HepG2 (cell line): ENCODE measurements at regions not wholly inside any gene's neighbourhood (a gene's known extent, or its start where the extent isn't known, plus 50 kb on each side); places are given as distances from the start of the nearest gene placed in this dataset.

Experiments used
- AGO2 ChIP-seq: fragments of 200-400 bp; formaldehyde crosslinking; optimal IDR thresholded peaks from 2 replicates; pipeline ENCODE3; 2017; ENCODE audit warnings: mild to moderate bottlenecking, low read depth, low read length, moderate library complexity
- ATM ChIP-seq: fragments of 450-650 bp; IDR thresholded peaks from 2 replicates; pipeline ENCODE4 v1.7.1; 2017; ENCODE audit warnings: mild to moderate bottlenecking, borderline replicate concordance
- EHMT2 ChIP-seq: fragments of 200-600 bp; sonication (generic); IDR thresholded peaks from 2 replicates; pipeline ENCODE4 v1.7.0; 2017; ENCODE audit warnings: antibody characterized with exemption, low read depth, low read length, borderline replicate concordance
- FOXJ3 ChIP-seq: sonication (generic); formaldehyde crosslinking; IDR thresholded peaks from 2 replicates; pipeline ENCODE4 v1.4.0; 2020; ENCODE audit warnings: missing genetic modification reagents, mild to moderate bottlenecking, borderline replicate concordance
- FOXK1 ChIP-seq: sonication (generic); formaldehyde crosslinking; IDR thresholded peaks from 2 replicates; pipeline ENCODE4 v1.4.0; 2020; ENCODE audit warnings: low read depth, missing genetic modification reagents, borderline replicate concordance
- HNRNPL ChIP-seq: fragments of 200-400 bp; formaldehyde crosslinking; IDR thresholded peaks from 2 replicates; pipeline ENCODE4 v1.6.1; 2017; ENCODE audit warnings: mild to moderate bottlenecking, low read depth, low read length
- MATR3 ChIP-seq: sonication (generic); formaldehyde crosslinking; IDR thresholded peaks from 2 replicates; pipeline ENCODE4 v1.4.0; 2020; ENCODE audit warnings: missing genetic modification reagents
- NFIB ChIP-seq: sonication (generic); formaldehyde crosslinking; IDR thresholded peaks from 2 replicates; pipeline ENCODE4 v1.9.0; 2021; ENCODE audit warnings: missing genetic modification reagents, mild to moderate bottlenecking, borderline replicate concordance
- NRL ChIP-seq: sonication (generic); formaldehyde crosslinking; IDR thresholded peaks from 2 replicates; pipeline ENCODE4 v1.5.0; 2020; ENCODE audit warnings: missing genetic modification reagents, mild to moderate bottlenecking, moderate library complexity, borderline replicate concordance
- PAF1 ChIP-seq: IDR thresholded peaks from 2 replicates; pipeline ENCODE4 v1.6.1; 2016; ENCODE audit warnings: missing genetic modification reagents, missing compliant biosample characterization
- SOX13 ChIP-seq, 3 experiments: fragments of 450-650 bp in 1 of 3; sonication (generic) in 1 of 3; formaldehyde crosslinking in 1 of 3; IDR thresholded peaks in 2 of 3; conservative IDR thresholded peaks in 1 of 3; 2 replicates each; pipeline versions ENCODE4 v1.5.0 to v1.6.1; 2016 to 2020; ENCODE audit warnings: antibody characterized with exemption in 1 of 3, mild to moderate bottlenecking in 1 of 3, missing compliant biosample characterization in 1 of 3, missing genetic modification reagents in 1 of 3, moderate library complexity in 1 of 3
- SRSF1 ChIP-seq: fragments of 200-400 bp; formaldehyde crosslinking; optimal IDR thresholded peaks from 2 replicates; pipeline ENCODE3; 2017; ENCODE audit warnings: mild to moderate bottlenecking, low read depth, low read length, moderate library complexity
- YY1 ChIP-seq: IDR thresholded peaks from 2 replicates; pipeline ENCODE4 v1.6.1; 2011; ENCODE audit warnings: low read length, low read depth, moderate library complexity, mild to moderate bottlenecking; ENCODE audit not compliant: insufficient read depth, insufficient replicate concordance
- ZBTB38 ChIP-seq: sonication (generic); formaldehyde crosslinking; IDR thresholded peaks from 2 replicates; pipeline ENCODE4 v1.5.1; 2020; ENCODE audit warnings: mild to moderate bottlenecking, missing genetic modification reagents
- ZNF10 ChIP-seq: sonication (generic); formaldehyde crosslinking; IDR thresholded peaks from 2 replicates; pipeline ENCODE4 v1.4.0; 2020; ENCODE audit warnings: mild to moderate bottlenecking, low read depth, missing genetic modification reagents, borderline replicate concordance
- ZNF12 ChIP-seq: sonication (generic); formaldehyde crosslinking; IDR thresholded peaks from 2 replicates; pipeline ENCODE4 v1.5.0; 2020; ENCODE audit warnings: missing genetic modification reagents
- ZNF205 ChIP-seq: IDR thresholded peaks from 2 replicates; pipeline ENCODE4 v1.6.1; 2018; ENCODE audit warnings: missing biosample characterization, missing genetic modification reagents
- ZNF703 ChIP-seq: sonication (generic); formaldehyde crosslinking; IDR thresholded peaks from 2 replicates; pipeline ENCODE4 v1.5.1; 2020; ENCODE audit warnings: missing genetic modification reagents, mild to moderate bottlenecking, moderate library complexity, borderline replicate concordance
- ZNF761 ChIP-seq: sonication (generic); formaldehyde crosslinking; conservative IDR thresholded peaks from 2 replicates; pipeline ENCODE4 v1.4.0; 2020; ENCODE audit warnings: mild to moderate bottlenecking, missing genetic modification reagents
- TF ChIP-seq, protein P1 (sequence below): sonication (generic); formaldehyde crosslinking; IDR thresholded peaks from 2 replicates; pipeline ENCODE4 v1.5.0; 2020; ENCODE audit warnings: missing genetic modification reagents
- TF ChIP-seq, protein P2 (sequence below): sonication (generic); formaldehyde crosslinking; IDR thresholded peaks from 2 replicates; pipeline ENCODE4 v1.5.1; 2020; ENCODE audit warnings: mild to moderate bottlenecking, missing genetic modification reagents, borderline replicate concordance
- TF ChIP-seq, protein P3 (sequence below): IDR thresholded peaks from 2 replicates; pipeline ENCODE4 v1.6.1; 2016; ENCODE audit warnings: low read depth

DNA sequence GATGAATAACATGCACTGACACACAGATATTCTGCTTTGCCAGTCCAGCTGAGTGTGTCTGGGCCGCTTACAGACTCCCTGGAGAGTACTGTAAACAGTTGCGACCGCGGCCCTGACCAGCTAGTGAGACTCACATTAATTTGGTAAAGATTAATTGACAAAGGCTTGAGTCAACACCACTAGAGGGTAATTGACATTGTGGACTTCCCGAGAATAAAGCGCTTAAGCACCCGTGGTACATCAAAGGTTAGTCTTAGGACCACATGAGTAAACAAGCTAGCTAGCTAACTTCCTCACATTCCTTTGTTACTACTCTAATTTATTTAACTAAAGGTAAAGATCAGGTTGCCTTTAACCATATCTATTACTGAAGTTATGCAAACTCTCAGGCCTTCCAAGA lies 624.4 kb upstream of the ARGLU1 start (continued):
- TF ChIP-seq SOX13 (IDR thresholded peaks at IDR 0.05) (peak; percentile 85), SOX13 (CRISPR knock-in tag; conservative IDR thresholded peaks at IDR 0.05 in 1 of 2, IDR thresholded peaks at IDR 0.05 in 1 of 2) (peak in 1 of 2 experiments; percentile 92; a peak in 2 of 4 replicates), FOXJ3 (peak; percentile 44; the same call in 1 of the 2 replicates), ZNF761 (CRISPR knock-in tag) (no peak), NFIB (CRISPR knock-in tag) (no peak), ZNF12 (CRISPR knock-in tag) (no peak), ZNF10 (CRISPR knock-in tag) (no peak), NRL (CRISPR knock-in tag) (no peak), YY1 (no peak), ATM (no peak), AGO2 (no peak), MATR3 (CRISPR knock-in tag) (no peak), FOXK1 (CRISPR knock-in tag) (peak; percentile 60; the same call in 1 of the 2 replicates), ZNF703 (0 out of 2 replicates have a peak, but pooled peaks have one; percentile 51), ZNF205 (no peak), EHMT2 (no peak), PAF1 (CRISPR knock-in tag) (no peak), SRSF1 (no peak), ZBTB38 (CRISPR knock-in tag) (no peak), HNRNPL (no peak)
- TF ChIP-seq, protein P1, sequence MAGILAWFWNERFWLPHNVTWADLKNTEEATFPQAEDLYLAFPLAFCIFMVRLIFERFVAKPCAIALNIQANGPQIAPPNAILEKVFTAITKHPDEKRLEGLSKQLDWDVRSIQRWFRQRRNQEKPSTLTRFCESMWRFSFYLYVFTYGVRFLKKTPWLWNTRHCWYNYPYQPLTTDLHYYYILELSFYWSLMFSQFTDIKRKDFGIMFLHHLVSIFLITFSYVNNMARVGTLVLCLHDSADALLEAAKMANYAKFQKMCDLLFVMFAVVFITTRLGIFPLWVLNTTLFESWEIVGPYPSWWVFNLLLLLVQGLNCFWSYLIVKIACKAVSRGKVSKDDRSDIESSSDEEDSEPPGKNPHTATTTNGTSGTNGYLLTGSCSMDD (CRISPR knock-in tag): no peak
- TF ChIP-seq, protein P2, sequence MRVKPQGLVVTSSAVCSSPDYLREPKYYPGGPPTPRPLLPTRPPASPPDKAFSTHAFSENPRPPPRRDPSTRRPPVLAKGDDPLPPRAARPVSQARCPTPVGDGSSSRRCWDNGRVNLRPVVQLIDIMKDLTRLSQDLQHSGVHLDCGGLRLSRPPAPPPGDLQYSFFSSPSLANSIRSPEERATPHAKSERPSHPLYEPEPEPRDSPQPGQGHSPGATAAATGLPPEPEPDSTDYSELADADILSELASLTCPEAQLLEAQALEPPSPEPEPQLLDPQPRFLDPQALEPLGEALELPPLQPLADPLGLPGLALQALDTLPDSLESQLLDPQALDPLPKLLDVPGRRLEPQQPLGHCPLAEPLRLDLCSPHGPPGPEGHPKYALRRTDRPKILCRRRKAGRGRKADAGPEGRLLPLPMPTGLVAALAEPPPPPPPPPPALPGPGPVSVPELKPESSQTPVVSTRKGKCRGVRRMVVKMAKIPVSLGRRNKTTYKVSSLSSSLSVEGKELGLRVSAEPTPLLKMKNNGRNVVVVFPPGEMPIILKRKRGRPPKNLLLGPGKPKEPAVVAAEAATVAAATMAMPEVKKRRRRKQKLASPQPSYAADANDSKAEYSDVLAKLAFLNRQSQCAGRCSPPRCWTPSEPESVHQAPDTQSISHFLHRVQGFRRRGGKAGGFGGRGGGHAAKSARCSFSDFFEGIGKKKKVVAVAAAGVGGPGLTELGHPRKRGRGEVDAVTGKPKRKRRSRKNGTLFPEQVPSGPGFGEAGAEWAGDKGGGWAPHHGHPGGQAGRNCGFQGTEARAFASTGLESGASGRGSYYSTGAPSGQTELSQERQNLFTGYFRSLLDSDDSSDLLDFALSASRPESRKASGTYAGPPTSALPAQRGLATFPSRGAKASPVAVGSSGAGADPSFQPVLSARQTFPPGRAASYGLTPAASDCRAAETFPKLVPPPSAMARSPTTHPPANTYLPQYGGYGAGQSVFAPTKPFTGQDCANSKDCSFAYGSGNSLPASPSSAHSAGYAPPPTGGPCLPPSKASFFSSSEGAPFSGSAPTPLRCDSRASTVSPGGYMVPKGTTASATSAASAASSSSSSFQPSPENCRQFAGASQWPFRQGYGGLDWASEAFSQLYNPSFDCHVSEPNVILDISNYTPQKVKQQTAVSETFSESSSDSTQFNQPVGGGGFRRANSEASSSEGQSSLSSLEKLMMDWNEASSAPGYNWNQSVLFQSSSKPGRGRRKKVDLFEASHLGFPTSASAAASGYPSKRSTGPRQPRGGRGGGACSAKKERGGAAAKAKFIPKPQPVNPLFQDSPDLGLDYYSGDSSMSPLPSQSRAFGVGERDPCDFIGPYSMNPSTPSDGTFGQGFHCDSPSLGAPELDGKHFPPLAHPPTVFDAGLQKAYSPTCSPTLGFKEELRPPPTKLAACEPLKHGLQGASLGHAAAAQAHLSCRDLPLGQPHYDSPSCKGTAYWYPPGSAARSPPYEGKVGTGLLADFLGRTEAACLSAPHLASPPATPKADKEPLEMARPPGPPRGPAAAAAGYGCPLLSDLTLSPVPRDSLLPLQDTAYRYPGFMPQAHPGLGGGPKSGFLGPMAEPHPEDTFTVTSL (CRISPR knock-in tag): peak; percentile 83; the same call in 1 of the 2 replicates
- TF ChIP-seq, protein P3, sequence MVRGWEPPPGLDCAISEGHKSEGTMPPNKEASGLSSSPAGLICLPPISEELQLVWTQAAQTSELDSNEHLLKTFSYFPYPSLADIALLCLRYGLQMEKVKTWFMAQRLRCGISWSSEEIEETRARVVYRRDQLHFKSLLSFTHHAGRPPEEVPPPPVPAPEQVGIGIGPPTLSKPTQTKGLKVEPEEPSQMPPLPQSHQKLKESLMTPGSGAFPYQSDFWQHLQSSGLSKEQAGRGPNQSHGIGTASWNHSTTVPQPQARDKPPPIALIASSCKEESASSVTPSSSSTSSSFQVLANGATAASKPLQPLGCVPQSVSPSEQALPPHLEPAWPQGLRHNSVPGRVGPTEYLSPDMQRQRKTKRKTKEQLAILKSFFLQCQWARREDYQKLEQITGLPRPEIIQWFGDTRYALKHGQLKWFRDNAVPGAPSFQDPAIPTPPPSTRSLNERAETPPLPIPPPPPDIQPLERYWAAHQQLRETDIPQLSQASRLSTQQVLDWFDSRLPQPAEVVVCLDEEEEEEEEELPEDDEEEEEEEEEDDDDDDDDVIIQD: no peak
